ENCODE measurements at regions not wholly inside any gene's neighbourhood (a gene's known extent, or its start where the extent isn't known, plus 50 kb on each side); places are given as distances from the start of the nearest gene placed in this dataset.

DNA sequence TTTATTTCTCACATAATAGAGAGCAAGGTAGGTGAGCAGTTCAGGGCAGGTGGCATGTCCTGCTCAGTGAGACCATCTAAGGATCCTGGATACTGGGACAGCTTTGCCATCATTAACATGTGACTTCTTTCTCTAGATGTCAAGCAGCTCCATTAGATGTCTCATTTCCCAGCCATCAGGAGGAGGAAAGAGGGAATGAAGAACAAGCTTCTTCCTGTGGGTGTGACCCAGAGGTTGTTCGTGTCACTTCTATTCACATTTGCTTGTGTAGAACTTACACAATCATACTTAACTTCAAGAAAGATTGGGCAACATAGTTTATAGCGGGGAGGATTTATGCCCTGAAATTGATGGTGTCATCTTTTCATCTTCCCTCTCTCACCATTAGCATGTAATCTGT, 169.2 kb upstream of the B3GALT2 start:
- no peak overlapping the region for H3K27ac Mint-ChIP-seq
- no peaks in the 10 kb centered on the region for H3K4me1 Mint-ChIP-seq
- no peak overlapping the region for H3K4me3 Mint-ChIP-seq
- peaks cover 0 to 3% (median 0%) of the 10 kb centered on the region in 6 donors for H3K9me3 Mint-ChIP-seq
- H3K27me3 Mint-ChIP-seq (ENCODE audit: low read depth in 3 of 3): peaks cover 0 to 7% (median 4%) of the 10 kb centered on the region in 3 donors
- no peak for DNase-seq
- no peaks in the 10 kb centered on the region for H3K36me3 Mint-ChIP-seq

DNA sequence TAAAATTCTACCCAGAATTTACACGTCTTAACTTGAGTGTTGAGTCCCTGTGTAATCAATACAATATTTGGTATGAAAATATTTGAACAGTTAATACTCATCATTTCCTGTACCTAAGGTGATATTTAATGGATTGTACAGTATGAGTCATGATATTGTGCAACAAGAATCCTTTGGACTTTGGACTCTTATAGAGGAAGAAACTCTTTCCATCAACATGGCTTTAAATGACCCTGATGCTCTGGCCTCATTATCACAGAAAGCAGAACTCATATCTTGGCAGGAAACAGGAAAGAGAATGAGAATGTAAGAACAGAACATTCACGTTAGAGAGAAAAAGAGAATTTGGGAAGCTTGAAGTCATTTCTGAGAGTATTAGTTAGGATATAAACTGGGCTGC, 168.8 kb upstream of the B3GALT2 start:
- H3K36me3 Mint-ChIP-seq: no peaks in the 10 kb centered on the region
- H3K9me3 Mint-ChIP-seq: peaks cover 0 to 3% (median 0%) of the 10 kb centered on the region in 6 donors
- H3K27me3 Mint-ChIP-seq (ENCODE audit: low read depth in 3 of 3): peaks cover 0 to 7% (median 4%) of the 10 kb centered on the region in 3 donors
- no peak for DNase-seq
- H3K27ac Mint-ChIP-seq: no peak overlapping the region
- H3K4me3 Mint-ChIP-seq: no peak overlapping the region
- H3K4me1 Mint-ChIP-seq: no peaks in the 10 kb centered on the region

DNA sequence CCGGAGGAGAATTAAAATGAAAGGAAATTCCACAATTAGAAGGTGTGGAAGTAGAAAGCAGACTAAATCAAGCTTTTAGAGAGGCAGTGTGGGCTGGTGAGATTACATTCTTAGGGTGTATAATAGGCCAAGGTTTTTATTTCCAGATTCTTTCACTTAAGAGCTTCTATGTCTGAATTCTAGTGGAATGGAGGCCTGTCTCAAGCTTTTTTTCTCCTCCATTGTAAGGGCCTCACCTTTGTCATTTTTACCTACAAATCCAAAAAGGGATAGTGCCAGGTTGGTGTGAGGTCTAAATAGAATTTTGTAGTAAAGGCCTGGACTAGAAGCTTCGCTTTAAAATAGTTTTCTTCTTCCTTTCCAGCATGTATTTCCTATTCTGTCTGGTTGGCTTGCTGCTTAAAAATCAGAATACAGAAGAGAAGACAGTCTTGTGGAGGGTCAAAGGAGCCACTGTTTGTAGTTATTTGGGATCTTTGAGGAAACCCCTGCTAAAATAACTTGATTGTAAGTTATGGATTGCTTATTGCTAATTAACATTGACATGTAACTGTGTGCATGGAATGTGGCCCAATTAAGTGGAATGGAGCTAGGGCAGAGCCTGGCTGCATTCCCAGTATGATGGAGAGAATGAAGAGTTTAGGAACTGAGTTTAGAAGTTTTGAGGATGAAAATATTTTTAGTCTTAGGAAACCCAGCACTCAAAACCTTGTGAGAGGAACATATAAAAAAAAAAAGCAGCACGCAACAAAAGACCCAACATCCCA, 162.5 kb upstream of the B3GALT2 start:
- no peaks in the 10 kb centered on the region for H3K36me3 Mint-ChIP-seq
- no peaks in the 10 kb centered on the region for H3K4me1 Mint-ChIP-seq
- no peak overlapping the region for H3K27ac Mint-ChIP-seq

DNA sequence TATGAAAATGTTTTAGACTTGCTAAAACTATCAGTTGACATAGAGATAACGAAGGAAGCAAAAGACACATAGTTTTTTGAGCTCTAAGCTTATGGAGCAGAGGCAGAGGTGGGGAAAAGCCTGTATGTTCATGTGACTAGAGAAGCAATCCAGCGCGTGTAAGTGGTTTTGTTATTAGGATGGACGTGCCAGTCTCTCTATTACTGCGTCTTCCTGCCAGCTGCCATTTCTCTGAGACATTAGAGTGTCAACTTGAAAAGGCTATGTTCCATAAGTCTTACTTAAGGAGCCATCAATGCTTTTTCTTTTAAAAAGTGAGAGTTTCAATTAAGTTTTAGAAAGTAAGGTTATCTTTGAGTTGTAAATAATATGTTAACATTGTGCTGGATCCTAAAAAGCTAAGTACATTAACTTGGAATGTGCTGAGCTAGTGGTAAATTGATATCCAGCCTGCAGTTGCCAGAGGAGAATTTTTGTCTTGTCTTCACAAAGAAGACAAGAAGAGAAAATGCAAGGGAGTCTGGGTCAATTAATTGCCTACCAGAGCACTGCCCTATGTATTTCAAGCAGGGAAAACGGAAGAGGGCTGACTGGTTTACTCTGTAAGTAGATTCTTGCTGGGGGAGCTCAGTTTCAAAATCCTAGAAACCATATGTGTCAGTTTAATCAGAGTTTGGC, 161.8 kb upstream of the B3GALT2 start:
- H3K9me3 Mint-ChIP-seq: peaks cover 0 to 1% (median 0%) of the 10 kb centered on the region in 6 donors
- no peak overlapping the region for H3K4me3 Mint-ChIP-seq

More for the DNA sequence above, 162.5 kb upstream of the B3GALT2 start:
- no peak overlapping the region for H3K4me3 Mint-ChIP-seq
- peaks cover 0 to 3% (median 0%) of the 10 kb centered on the region in 6 donors for H3K9me3 Mint-ChIP-seq
- H3K27me3 Mint-ChIP-seq (ENCODE audit: low read depth in 3 of 3): peaks cover 0 to 4% (median 2%) of the 10 kb centered on the region in 3 donors
- DNase-seq: no peak

DNA sequence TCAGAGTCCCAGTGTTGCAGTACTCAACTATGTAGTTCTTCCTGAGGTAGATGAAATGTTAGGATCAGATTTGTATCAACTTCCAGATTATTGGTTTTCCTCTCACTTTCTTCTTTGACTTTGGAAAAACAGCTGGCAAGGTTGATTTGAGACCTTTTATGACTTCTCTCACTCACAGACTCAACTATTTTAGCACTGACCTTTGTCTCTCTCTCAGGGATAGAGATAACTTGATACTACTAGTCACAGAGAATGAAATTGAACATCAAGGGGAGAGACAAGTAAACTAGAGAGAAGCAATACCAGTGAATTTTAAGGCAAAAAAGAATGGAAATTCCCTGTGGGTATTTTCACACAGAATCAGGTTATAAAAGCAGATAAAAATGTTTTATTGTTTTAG, 159.7 kb upstream of the B3GALT2 start:
- Mint-ChIP-seq H3K36me3 (no peaks in the 10 kb centered on the region), H3K4me1 (no peaks in the 10 kb centered on the region), H3K4me3 (no peak overlapping the region), H3K27me3 (ENCODE audit: low read depth in 3 of 3) (no peaks in the 10 kb centered on the region), H3K9me3 (no peaks in the 10 kb centered on the region), H3K27ac (peak overlapping the region in 1 of 6 donors; percentile 9)
- no peak for DNase-seq

More for the DNA sequence above, 161.8 kb upstream of the B3GALT2 start:
- Mint-ChIP-seq H3K27ac (no peak overlapping the region), H3K36me3 (no peaks in the 10 kb centered on the region), H3K27me3 (ENCODE audit: low read depth in 3 of 3) (peaks cover 0 to under 1% (median 0%) of the 10 kb centered on the region in 3 donors), H3K4me1 (no peaks in the 10 kb centered on the region)
- no peak for DNase-seq

DNA sequence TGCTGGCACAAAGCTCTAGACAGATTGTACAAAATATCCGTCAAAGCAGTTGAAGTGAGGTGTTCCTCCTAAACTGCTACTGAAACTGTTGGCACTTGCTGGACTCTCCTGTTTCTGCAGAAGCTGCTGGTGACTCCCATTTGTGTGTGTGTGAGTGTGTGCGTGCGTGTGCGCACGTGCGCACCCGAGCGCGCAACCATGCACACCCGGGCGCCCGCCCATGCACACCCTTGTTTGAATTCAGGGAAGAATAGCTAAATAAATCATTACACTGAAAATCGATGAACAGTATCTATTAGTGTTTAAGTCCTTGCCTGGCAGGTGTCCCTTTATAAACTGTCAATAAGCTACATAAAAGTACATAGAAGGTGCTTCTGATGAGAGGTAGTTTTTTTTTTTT, 156.4 kb upstream of the B3GALT2 start:
- no peak overlapping the region for H3K27ac Mint-ChIP-seq
- DNase-seq: no peak
- no peaks in the 10 kb centered on the region for H3K9me3 Mint-ChIP-seq
- no peaks in the 10 kb centered on the region for H3K4me1 Mint-ChIP-seq
- H3K4me3 Mint-ChIP-seq: no peak overlapping the region
- no peaks in the 10 kb centered on the region for H3K36me3 Mint-ChIP-seq
- H3K27me3 Mint-ChIP-seq (ENCODE audit: low read depth in 3 of 3): no peaks in the 10 kb centered on the region

DNA sequence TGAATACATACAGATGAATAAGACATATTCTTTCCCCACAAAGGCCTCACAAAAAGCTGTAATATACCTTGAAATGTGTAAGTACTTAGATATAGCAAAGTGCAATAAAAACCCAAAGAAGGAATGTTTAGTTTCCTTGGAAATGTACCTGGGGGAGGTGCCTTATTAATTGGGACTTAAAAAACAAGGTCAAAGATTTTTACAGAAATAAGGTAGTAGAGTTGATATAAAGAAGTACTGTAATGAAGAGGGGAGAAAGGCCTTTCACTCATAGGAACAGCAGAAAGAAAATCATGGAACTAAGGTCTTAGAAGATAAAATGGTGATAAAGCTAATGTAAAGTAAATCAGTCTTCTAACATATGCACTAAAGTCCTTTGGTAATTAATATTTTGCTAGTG, 153.9 kb upstream of the B3GALT2 start:
- H3K4me1 Mint-ChIP-seq: no peaks in the 10 kb centered on the region
- H3K4me3 Mint-ChIP-seq: no peak overlapping the region
- H3K27me3 Mint-ChIP-seq (ENCODE audit: low read depth in 3 of 3): no peaks in the 10 kb centered on the region
- no peaks in the 10 kb centered on the region for H3K9me3 Mint-ChIP-seq
- no peak for DNase-seq
- H3K27ac Mint-ChIP-seq: no peak overlapping the region
- no peaks in the 10 kb centered on the region for H3K36me3 Mint-ChIP-seq

DNA sequence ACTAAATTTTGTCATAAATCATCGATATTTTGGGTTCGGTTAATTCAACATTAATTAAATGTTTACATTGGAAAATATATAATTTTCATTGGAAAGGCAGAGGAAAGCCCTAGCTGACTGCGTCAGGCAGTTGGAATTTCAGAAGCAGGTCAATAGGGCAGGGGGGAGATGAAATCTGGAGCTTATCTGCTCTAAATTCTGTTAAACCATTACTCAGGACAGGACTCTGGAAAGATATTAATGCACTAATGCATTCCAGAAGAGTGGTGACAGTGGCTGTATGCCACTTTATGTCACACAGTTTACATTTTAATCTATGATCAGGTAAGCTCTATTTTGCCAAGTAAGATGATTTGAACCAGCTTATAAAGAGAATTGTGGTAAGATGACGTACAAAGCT, 153.0 kb upstream of the B3GALT2 start:
- DNase-seq: no peak
- H3K27ac Mint-ChIP-seq: no peak overlapping the region
- no peaks in the 10 kb centered on the region for H3K36me3 Mint-ChIP-seq
- peaks cover 0 to 4% (median 0%) of the 10 kb centered on the region in 6 donors for H3K9me3 Mint-ChIP-seq
- no peaks in the 10 kb centered on the region for H3K4me1 Mint-ChIP-seq
- no peak overlapping the region for H3K4me3 Mint-ChIP-seq
- no peaks in the 10 kb centered on the region for H3K27me3 Mint-ChIP-seq (ENCODE audit: low read depth in 3 of 3)

DNA sequence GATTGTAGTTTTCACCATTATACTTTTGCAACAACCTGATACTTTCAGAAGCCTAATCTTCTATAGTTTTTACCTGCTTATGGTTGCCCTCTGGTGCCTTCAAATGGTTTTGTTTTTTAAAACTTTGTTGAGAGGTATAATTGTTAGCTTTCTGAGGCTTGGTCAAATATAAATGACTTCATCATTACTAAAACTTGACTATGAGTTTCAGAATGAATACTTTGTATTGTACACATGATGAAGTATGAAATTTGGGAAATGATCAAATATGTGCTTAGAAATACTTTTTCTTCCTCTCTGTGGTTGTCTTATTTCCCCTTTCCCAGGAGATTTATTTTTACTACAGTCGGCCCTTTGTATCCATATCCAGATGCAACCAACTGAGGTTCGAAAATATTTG, 151.8 kb upstream of the B3GALT2 start:
- H3K27me3 Mint-ChIP-seq (ENCODE audit: low read depth in 3 of 3): no peaks in the 10 kb centered on the region
- no peaks in the 10 kb centered on the region for H3K4me1 Mint-ChIP-seq
- H3K36me3 Mint-ChIP-seq: peaks cover 1 to 4% (median 4%) of the 10 kb centered on the region in 3 donors
- H3K27ac Mint-ChIP-seq: no peak overlapping the region
- no peak for DNase-seq
- no peak overlapping the region for H3K4me3 Mint-ChIP-seq
- H3K9me3 Mint-ChIP-seq: peaks cover under 1 to 15% (median 6%) of the 10 kb centered on the region in 6 donors

DNA sequence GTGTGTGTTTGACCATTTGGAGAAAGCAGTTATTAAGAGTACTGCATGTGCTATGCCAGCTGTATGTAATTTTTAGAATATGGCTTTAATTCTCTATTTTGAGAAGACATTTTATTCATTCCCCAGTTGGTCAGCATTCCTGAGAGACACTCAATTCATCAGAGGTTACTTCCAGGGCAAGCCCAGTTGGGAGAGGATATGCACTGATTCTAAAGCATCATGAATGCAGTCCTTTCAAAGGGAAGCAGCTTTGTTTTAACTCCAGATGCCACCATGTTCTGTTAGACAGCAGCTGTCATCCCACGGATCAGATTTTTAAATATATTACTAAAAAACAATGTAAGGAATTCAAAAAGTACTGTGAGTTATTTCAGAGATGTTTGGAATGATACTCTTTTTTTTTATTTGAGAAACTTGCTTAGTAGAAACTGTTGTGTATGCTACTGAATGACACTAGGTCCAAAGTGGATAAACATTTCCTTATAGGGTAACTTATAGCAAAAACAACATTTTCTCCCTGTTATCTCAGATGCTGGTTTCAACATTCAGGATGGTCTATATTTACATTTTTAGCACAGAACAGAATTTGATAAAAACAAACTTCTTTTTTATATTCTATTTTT, 149.5 kb upstream of the B3GALT2 start:
- Mint-ChIP-seq H3K27ac (no peak overlapping the region), H3K4me1 (no peaks in the 10 kb centered on the region), H3K9me3 (peaks cover 6 to 30% (median 23%) of the 10 kb centered on the region in 6 donors), H3K36me3 (peaks cover 5 to 10% (median 8%) of the 10 kb centered on the region in 3 donors), H3K27me3 (ENCODE audit: low read depth in 3 of 3) (peaks cover 0 to 3% (median 3%) of the 10 kb centered on the region in 3 donors), H3K4me3 (no peak overlapping the region)
- no peak for DNase-seq

DNA sequence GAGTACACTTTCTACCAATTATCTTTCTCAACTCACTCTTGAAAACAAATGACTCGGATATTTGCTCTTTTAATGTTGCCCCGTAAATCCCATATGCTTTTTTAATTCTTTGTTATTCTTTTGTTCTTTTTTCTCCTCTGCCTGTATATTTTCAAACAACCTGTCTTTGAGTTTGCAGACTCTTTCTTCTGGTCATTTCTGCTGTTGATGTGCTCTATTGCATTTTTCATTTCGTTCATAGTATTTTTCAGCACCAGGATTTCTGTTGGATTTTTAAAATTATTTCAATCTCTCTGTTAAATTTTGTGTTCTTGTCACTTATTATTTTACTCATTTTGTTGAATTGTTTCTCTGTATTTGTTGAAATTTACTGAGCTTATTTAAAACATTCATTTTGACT, 146.8 kb upstream of the B3GALT2 start:
- no peak for DNase-seq
- no peak overlapping the region for H3K4me3 Mint-ChIP-seq
- H3K4me1 Mint-ChIP-seq: no peaks in the 10 kb centered on the region
- peaks cover 14 to 40% (median 36%) of the 10 kb centered on the region in 6 donors for H3K9me3 Mint-ChIP-seq
- peaks cover 8 to 18% (median 9%) of the 10 kb centered on the region in 3 donors for H3K36me3 Mint-ChIP-seq
- H3K27me3 Mint-ChIP-seq (ENCODE audit: low read depth in 3 of 3): peaks cover 0 to 4% (median 3%) of the 10 kb centered on the region in 3 donors
- H3K27ac Mint-ChIP-seq: no peak overlapping the region

DNA sequence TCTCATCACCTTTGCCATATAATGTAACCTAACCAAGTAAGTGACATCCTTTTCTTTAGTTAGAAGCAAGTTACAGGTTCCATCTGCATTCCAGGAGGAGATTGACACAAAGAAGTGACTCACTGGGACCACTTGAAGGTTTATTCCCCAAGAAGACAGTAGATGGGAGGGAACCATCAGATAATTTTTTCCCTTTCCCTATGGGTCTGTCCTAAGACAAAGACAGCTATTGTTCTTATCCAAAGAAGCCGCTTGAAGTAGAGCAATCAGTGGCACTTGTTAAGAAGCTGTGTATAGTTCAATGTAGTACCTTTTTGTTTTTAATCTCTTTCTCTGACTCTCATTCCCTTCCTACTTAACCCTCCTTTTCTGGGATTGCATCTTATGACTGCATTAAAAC, 139.9 kb upstream of the B3GALT2 start:
- no peak overlapping the region for H3K4me3 Mint-ChIP-seq
- no peak for DNase-seq

DNA sequence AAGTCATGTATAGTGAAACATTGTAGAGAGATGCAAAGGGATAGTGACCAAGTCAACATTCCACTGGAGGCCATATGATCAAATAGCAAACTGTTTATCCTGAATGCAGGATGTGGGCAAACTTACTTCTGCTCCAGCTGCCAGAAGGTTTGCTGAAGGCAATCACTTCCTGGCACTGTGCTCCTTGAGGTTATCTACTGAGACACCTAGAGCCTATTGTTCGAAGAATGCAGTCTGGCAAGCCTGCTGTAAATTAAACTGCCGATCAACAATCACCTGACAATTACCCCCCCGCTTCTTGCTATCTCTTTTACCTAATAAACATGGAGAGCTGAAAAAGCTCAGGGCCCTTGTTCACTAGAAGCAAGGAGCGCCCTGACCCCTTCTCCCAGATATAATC, 139.4 kb upstream of the B3GALT2 start:
- Mint-ChIP-seq H3K4me1 (no peaks in the 10 kb centered on the region), H3K4me3 (no peak overlapping the region), H3K27ac (no peak overlapping the region), H3K27me3 (ENCODE audit: low read depth in 3 of 3) (peaks cover 0 to 1% (median 0%) of the 10 kb centered on the region in 3 donors), H3K36me3 (peaks cover 0 to 6% (median 4%) of the 10 kb centered on the region in 3 donors), H3K9me3 (peaks cover 11 to 28% (median 15%) of the 10 kb centered on the region in 6 donors)
- no peak for DNase-seq

More for the DNA sequence above, 139.9 kb upstream of the B3GALT2 start:
- peaks cover 0 to 2% (median 0%) of the 10 kb centered on the region in 3 donors for H3K27me3 Mint-ChIP-seq (ENCODE audit: low read depth in 3 of 3)
- peaks cover 0 to 8% (median 4%) of the 10 kb centered on the region in 3 donors for H3K36me3 Mint-ChIP-seq
- no peak overlapping the region for H3K27ac Mint-ChIP-seq
- peaks cover 11 to 31% (median 17%) of the 10 kb centered on the region in 6 donors for H3K9me3 Mint-ChIP-seq
- no peaks in the 10 kb centered on the region for H3K4me1 Mint-ChIP-seq

DNA sequence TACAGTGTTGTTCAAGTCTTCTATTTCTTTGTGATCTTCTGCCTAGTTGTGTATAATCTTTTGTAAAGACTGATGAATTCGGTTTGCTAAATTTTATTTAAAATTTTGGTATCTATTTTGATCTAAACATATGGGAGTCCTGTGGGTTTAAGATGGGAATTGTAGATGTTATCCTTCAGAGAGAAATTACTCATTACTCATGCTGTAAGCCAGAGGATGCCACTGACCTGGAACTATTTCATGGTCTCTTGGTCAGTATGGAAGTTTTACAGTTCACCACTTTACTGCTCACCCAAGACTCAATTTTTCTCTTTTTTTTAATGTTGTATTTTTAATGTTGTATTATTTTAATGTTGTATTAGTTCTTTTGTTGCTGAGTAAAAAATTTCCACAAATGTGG, 138.6 kb upstream of the B3GALT2 start:
- Mint-ChIP-seq H3K27ac (no peak overlapping the region), H3K36me3 (peaks cover 0 to 3% (median 3%) of the 10 kb centered on the region in 3 donors), H3K9me3 (peaks cover 9 to 24% (median 12%) of the 10 kb centered on the region in 6 donors), H3K27me3 (ENCODE audit: low read depth in 3 of 3) (peaks cover 0 to 1% (median 0%) of the 10 kb centered on the region in 3 donors), H3K4me1 (no peaks in the 10 kb centered on the region), H3K4me3 (no peak overlapping the region)
- no peak for DNase-seq
